Stimulated activated effector memory CD8-positive, alpha-beta T cell treated with anti-CD3 and anti-CD28 coated beads, Interleukin-12 subunit alpha, Interleukin-12 subunit beta, amount 100 ng/mL, for 72 hours (primary cell): ENCODE measurements at regions not wholly inside any gene's neighbourhood (a gene's known extent, or its start where the extent isn't known, plus 50 kb on each side); places are given as distances from the start of the nearest gene placed in this dataset.

Source experiments
- ATAC-seq: fragments of 150-1000 bp; cut with Tn5 transposase; 2 replicates; pipeline ENCODE4 v1.10.0; 2021
- DNase-seq, 2 donors: peaks; one replicate each; pipeline ENCODE4 v3.0.0; 2021 to 2022; ENCODE audit warnings: low spot score in 2 of 2
- H3K27ac Mint-ChIP-seq: one replicate; pipeline ENCODE4 v1.8.0; 2022; ENCODE audit warnings: mild to moderate bottlenecking, mixed read lengths
- H3K36me3 Mint-ChIP-seq: one replicate; pipeline ENCODE4 v1.8.0; 2022; ENCODE audit warnings: mild to moderate bottlenecking, mixed read lengths
- H3K4me1 Mint-ChIP-seq: one replicate; pipeline ENCODE4 v1.8.0; 2022; ENCODE audit warnings: mixed read lengths
- H3K4me3 Mint-ChIP-seq: one replicate; pipeline ENCODE4 v1.8.0; 2022; ENCODE audit warnings: mild to moderate bottlenecking, mixed read lengths
- H3K9me3 Mint-ChIP-seq: one replicate; pipeline ENCODE4 v1.8.0; 2022; ENCODE audit warnings: mixed read lengths

- H3K4me1 Mint-ChIP-seq, result no peaks in the 10 kb centered on the region
- ATAC-seq (no peak), DNase-seq (no peak)
Measured at GRCh38 chr21:16837321-16837720, 675.5 kb upstream of the CXADR start.

GRCh38 chr21:16837721-16838120 lies 675.1 kb upstream of the CXADR start:
- Mint-ChIP-seq H3K36me3 (no peaks in the 10 kb centered on the region), H3K27ac (no peak overlapping the region), H3K4me1 (no peaks in the 10 kb centered on the region), H3K4me3 (no peak overlapping the region), H3K9me3 (peaks cover 9% of the 10 kb centered on the region)
- DNase-seq, result no peak
- ATAC-seq, result no peak

More at GRCh38 chr21:16837321-16837720, 675.5 kb upstream of the CXADR start:
- Mint-ChIP-seq H3K4me3 (no peak overlapping the region), H3K27ac (no peak overlapping the region), H3K9me3 (peaks cover 9% of the 10 kb centered on the region), H3K36me3 (no peaks in the 10 kb centered on the region)

GRCh38 chr21:16838331-16838730 lies 674.5 kb upstream of the CXADR start:
- H3K4me1 Mint-ChIP-seq, result no peaks in the 10 kb centered on the region
- H3K9me3 Mint-ChIP-seq, result peaks cover 9% of the 10 kb centered on the region
- no peak overlapping the region for H3K27ac Mint-ChIP-seq
- H3K36me3 Mint-ChIP-seq, result no peaks in the 10 kb centered on the region
- H3K4me3 Mint-ChIP-seq, result no peak overlapping the region
- DNase-seq (no peak), ATAC-seq (no peak)

- Mint-ChIP-seq H3K4me1 (no peaks in the 10 kb centered on the region), H3K36me3 (no peaks in the 10 kb centered on the region), H3K4me3 (no peak overlapping the region), H3K27ac (no peak overlapping the region), H3K9me3 (peaks cover 14% of the 10 kb centered on the region)
- DNase-seq, result no peak
- ATAC-seq, result no peak
Measured at GRCh38 chr21:16840538-16840937, 672.3 kb upstream of the CXADR start.

- no peak overlapping the region for H3K4me3 Mint-ChIP-seq
- no peaks in the 10 kb centered on the region for H3K4me1 Mint-ChIP-seq
- no peak for ATAC-seq
- no peak for DNase-seq
- H3K27ac Mint-ChIP-seq, result no peak overlapping the region
- no peaks in the 10 kb centered on the region for H3K36me3 Mint-ChIP-seq
- H3K9me3 Mint-ChIP-seq, result peaks cover 12% of the 10 kb centered on the region
Measured at GRCh38 chr21:16841975-16842695, 670.7 kb upstream of the CXADR start.

GRCh38 chr21:16842696-16843035 lies 670.2 kb upstream of the CXADR start:
- DNase-seq, result no peak
- Mint-ChIP-seq H3K36me3 (no peaks in the 10 kb centered on the region), H3K4me1 (no peaks in the 10 kb centered on the region), H3K9me3 (peaks cover 12% of the 10 kb centered on the region), H3K27ac (no peak overlapping the region), H3K4me3 (no peak overlapping the region)
- ATAC-seq, result no peak

GRCh38 chr21:16847211-16847610 lies 665.6 kb upstream of the CXADR start:
- Mint-ChIP-seq H3K4me3 (no peak overlapping the region), H3K27ac (no peak overlapping the region), H3K36me3 (no peaks in the 10 kb centered on the region), H3K4me1 (no peaks in the 10 kb centered on the region), H3K9me3 (peaks cover 16% of the 10 kb centered on the region)
- ATAC-seq (no peak), DNase-seq (no peak)

- Mint-ChIP-seq H3K4me1 (no peaks in the 10 kb centered on the region), H3K9me3 (peaks cover 14% of the 10 kb centered on the region), H3K27ac (no peak overlapping the region), H3K4me3 (no peak overlapping the region), H3K36me3 (no peaks in the 10 kb centered on the region)
- ATAC-seq, result no peak
- DNase-seq, result no peak
Measured at GRCh38 chr21:16851054-16851453, 661.8 kb upstream of the CXADR start.

GRCh38 chr21:16855164-16855667 lies 657.6 kb upstream of the CXADR start:
- H3K4me1 Mint-ChIP-seq, result no peaks in the 10 kb centered on the region
- peaks cover 17% of the 10 kb centered on the region for H3K9me3 Mint-ChIP-seq
- DNase-seq (no peak), ATAC-seq (no peak)
- no peaks in the 10 kb centered on the region for H3K36me3 Mint-ChIP-seq
- H3K4me3 Mint-ChIP-seq, result no peak overlapping the region
- no peak overlapping the region for H3K27ac Mint-ChIP-seq

GRCh38 chr21:16863362-16863905 lies 649.4 kb upstream of the CXADR start:
- Mint-ChIP-seq H3K4me1 (no peaks in the 10 kb centered on the region), H3K27ac (no peak overlapping the region), H3K4me3 (no peak overlapping the region), H3K36me3 (no peaks in the 10 kb centered on the region), H3K9me3 (peaks cover 4% of the 10 kb centered on the region)
- ATAC-seq (no peak), DNase-seq (no peak)

GRCh38 chr21:16863908-16864307 lies 648.9 kb upstream of the CXADR start:
- Mint-ChIP-seq H3K4me3 (no peak overlapping the region), H3K27ac (no peak overlapping the region), H3K9me3 (peaks cover 2% of the 10 kb centered on the region), H3K36me3 (no peaks in the 10 kb centered on the region), H3K4me1 (no peaks in the 10 kb centered on the region)
- ATAC-seq (no peak), DNase-seq (no peak)

- ATAC-seq (no peak), DNase-seq (no peak)
- no peak overlapping the region for H3K27ac Mint-ChIP-seq
- H3K4me1 Mint-ChIP-seq, result no peaks in the 10 kb centered on the region
- H3K9me3 Mint-ChIP-seq, result peaks cover 2% of the 10 kb centered on the region
- no peaks in the 10 kb centered on the region for H3K36me3 Mint-ChIP-seq
- no peak overlapping the region for H3K4me3 Mint-ChIP-seq
Measured at GRCh38 chr21:16865632-16866031, 647.2 kb upstream of the CXADR start.

- DNase-seq, result no peak
- no peak overlapping the region for H3K27ac Mint-ChIP-seq
- no peak for ATAC-seq
- no peaks in the 10 kb centered on the region for H3K36me3 Mint-ChIP-seq
- H3K4me1 Mint-ChIP-seq, result no peaks in the 10 kb centered on the region
- no peak overlapping the region for H3K4me3 Mint-ChIP-seq
- no peaks in the 10 kb centered on the region for H3K9me3 Mint-ChIP-seq
Measured at GRCh38 chr21:16866851-16867250, 646.0 kb upstream of the CXADR start.

GRCh38 chr21:16870103-16870502 lies 642.7 kb upstream of the CXADR start:
- Mint-ChIP-seq H3K9me3 (no peaks in the 10 kb centered on the region), H3K4me3 (no peak overlapping the region), H3K4me1 (no peaks in the 10 kb centered on the region), H3K36me3 (no peaks in the 10 kb centered on the region), H3K27ac (no peak overlapping the region)
- DNase-seq (no peak), ATAC-seq (no peak)

- no peak overlapping the region for H3K27ac Mint-ChIP-seq
- H3K4me1 Mint-ChIP-seq, result no peaks in the 10 kb centered on the region
- DNase-seq (no peak), ATAC-seq (no peak)
- peaks cover under 1% of the 10 kb centered on the region for H3K9me3 Mint-ChIP-seq
- no peaks in the 10 kb centered on the region for H3K36me3 Mint-ChIP-seq
- H3K4me3 Mint-ChIP-seq, result no peak overlapping the region
Measured at GRCh38 chr21:16872616-16873015, 640.2 kb upstream of the CXADR start.

GRCh38 chr21:16873176-16873575 lies 639.7 kb upstream of the CXADR start:
- Mint-ChIP-seq H3K36me3 (no peaks in the 10 kb centered on the region), H3K4me1 (no peaks in the 10 kb centered on the region), H3K9me3 (peaks cover 3% of the 10 kb centered on the region), H3K4me3 (no peak overlapping the region), H3K27ac (no peak overlapping the region)
- ATAC-seq (no peak), DNase-seq (no peak)
